Endothelial cell of umbilical vein (primary cell): ENCODE measurements at regions not wholly inside any gene's neighbourhood (a gene's known extent, or its start where the extent isn't known, plus 50 kb on each side); places are given as distances from the start of the nearest gene placed in this dataset.

Experiments
- BruUV-seq: library from RNA; stranded (reverse); fragments of 400-500 nt; replicated peaks from 2 replicates; lab custom pipeline; 2021; lab: Mats Ljungman, UMichigan
- CTCF ChIA-PET: fragments of 300-600, 350-600 bp; sonication (Branson Sonifier 250); formaldehyde crosslinking; loops from one replicate; lab custom pipeline; 2021; ENCODE audit warnings: antibody characterized with exemption, inconsistent platforms; lab: Charles Lee
- POLR2A ChIA-PET: fragments of 300-600, 350-600 bp; sonication (Branson Sonifier 250); formaldehyde crosslinking; loops from one replicate; lab custom pipeline; 2021; ENCODE audit warnings: antibody characterized with exemption, inconsistent platforms; lab: Charles Lee
- DNase-seq: peaks from one replicate; pipeline ENCODE4 v3.0.0-alpha.2; 2011; ENCODE audit warnings: low read depth, low spot score
- FAIRE-seq: peaks from 2 replicates; lab custom pipeline; 2011; peaks lifted over from hg19 to GRCh38; lab: Jason Lieb, UNC
- H2AFZ ChIP-seq: 2 replicates; pipeline ENCODE4 v1.6.0; 2012; ENCODE audit warnings: low read depth, low read length, control low read depth, inconsistent platforms
- H3K27ac ChIP-seq: 2 replicates; pipeline ENCODE4 v1.5.1; 2011; ENCODE audit warnings: low read depth, mild to moderate bottlenecking, control low read depth, low read length, moderate library complexity; ENCODE audit not compliant: insufficient read depth
- H3K27me3 ChIP-seq, 2 experiments: 2 replicates each; pipeline versions ENCODE4 v1.6.0 to v1.6.1; 2011; ENCODE audit warnings: low read length in 2 of 2, mixed read lengths in 1 of 2; ENCODE audit not compliant: control insufficient read depth in 2 of 2, insufficient read depth in 2 of 2
- H3K36me3 ChIP-seq, 2 experiments: 2 replicates in 1 of 2; 3 replicates in 1 of 2; pipeline ENCODE4 v1.5.1; 2011; ENCODE audit warnings: low read length in 2 of 2, mild to moderate bottlenecking in 1 of 2, moderate library complexity in 1 of 2; ENCODE audit not compliant: control insufficient read depth in 2 of 2, insufficient read depth in 2 of 2; ENCODE audit errors: extremely low read depth in 1 of 2
- H3K4me1 ChIP-seq: 3 replicates; pipeline ENCODE4 v1.5.1; 2011; ENCODE audit warnings: mild to moderate bottlenecking, low read length; ENCODE audit not compliant: control insufficient read depth, insufficient read depth; ENCODE audit errors: extremely low read depth
- H3K4me2 ChIP-seq: 2 replicates; pipeline ENCODE4 v1.6.1; 2011; ENCODE audit warnings: low read length, control low read depth, mixed read lengths; ENCODE audit not compliant: insufficient read depth
- H3K4me3 ChIP-seq, 3 experiments: fragments of 200-600 bp in 1 of 3; sonication (generic), shearing (Covaris generic) in 1 of 3; replicated peaks in 1 of 3; 2 replicates each; pipeline ENCODE4 v1.5.1; 2011 to 2016; ENCODE audit warnings: control low read depth in 3 of 3, low read length in 3 of 3, mild to moderate bottlenecking in 2 of 3, inconsistent platforms in 1 of 3, low read depth in 1 of 3, moderate library complexity in 1 of 3; ENCODE audit not compliant: insufficient read depth in 1 of 3
- H3K79me2 ChIP-seq: 2 replicates; pipeline ENCODE4 v1.6.0; 2012; ENCODE audit warnings: low read length, inconsistent platforms; ENCODE audit not compliant: control insufficient read depth, insufficient read depth
- H3K9ac ChIP-seq: replicated peaks from 2 replicates; pipeline ENCODE3; 2011; ENCODE audit warnings: low read length, control low read depth; ENCODE audit not compliant: insufficient read depth; ENCODE audit errors: extremely low read depth
- H3K9me1 ChIP-seq: replicated peaks from 3 replicates; pipeline ENCODE4 v1.6.0; 2011; ENCODE audit warnings: mild to moderate bottlenecking, low read length; ENCODE audit not compliant: control insufficient read depth, insufficient read depth; ENCODE audit errors: extremely low read depth
- H3K9me3 ChIP-seq: replicated peaks from 2 replicates; pipeline ENCODE4 v1.5.1; 2012; ENCODE audit warnings: low read length, inconsistent platforms; ENCODE audit not compliant: control insufficient read depth, insufficient read depth
- H4K20me1 ChIP-seq: replicated peaks from 2 replicates; pipeline ENCODE3; 2011; ENCODE audit warnings: mild to moderate bottlenecking, low read length; ENCODE audit not compliant: control insufficient read depth, insufficient read depth; ENCODE audit errors: extremely low read depth
- CTCF ChIP-seq, 2 donors: IDR thresholded peaks; 1 replicate in 1 of 2; 2 replicates in 1 of 2; pipeline ENCODE4 v1.5.1; 2011; ENCODE audit warnings: low read length in 2 of 2, mild to moderate bottlenecking in 2 of 2, moderate library complexity in 2 of 2, control low read depth in 1 of 2, inconsistent platforms in 1 of 2, low read depth in 1 of 2; ENCODE audit not compliant: insufficient read depth in 1 of 2; ENCODE audit errors: extremely low read depth in 1 of 2
- EZH2 ChIP-seq: IDR thresholded peaks from 2 replicates; pipeline ENCODE4 v1.6.1; 2012; ENCODE audit warnings: borderline replicate concordance, low read depth, mild to moderate bottlenecking, moderate library complexity, low read length, inconsistent platforms; ENCODE audit not compliant: severe bottlenecking
- FOS ChIP-seq: IDR thresholded peaks from 2 replicates; pipeline ENCODE4 v1.6.1; 2011; ENCODE audit warnings: mild to moderate bottlenecking, low read length, moderate library complexity, borderline replicate concordance; ENCODE audit not compliant: insufficient read depth
- GATA2 ChIP-seq: IDR thresholded peaks from 2 replicates; pipeline ENCODE4 v1.7.0; 2011; ENCODE audit warnings: low read depth, mild to moderate bottlenecking, moderate library complexity, mixed read lengths, low read length; ENCODE audit not compliant: insufficient read length, insufficient read depth
- JUN ChIP-seq: IDR thresholded peaks from 2 replicates; pipeline ENCODE4 v1.6.1; 2011; ENCODE audit warnings: borderline replicate concordance, low read depth; ENCODE audit not compliant: insufficient read length, insufficient read depth
- MAX ChIP-seq: IDR thresholded peaks from 2 replicates; pipeline ENCODE4 v1.6.1; 2011; ENCODE audit not compliant: insufficient read depth, insufficient read length
- MYC ChIP-seq: IDR thresholded peaks from one replicate; pipeline ENCODE4 v1.6.1; 2011; ENCODE audit warnings: mild to moderate bottlenecking, low read depth, low read length
- POLR2A ChIP-seq: IDR thresholded peaks from 2 replicates; pipeline ENCODE4 v1.6.1; 2012; ENCODE audit warnings: low read depth, mild to moderate bottlenecking, control low read depth, low read length
- POLR2AphosphoS5 ChIP-seq: IDR thresholded peaks from 2 replicates; pipeline ENCODE4 v1.6.1; 2012; ENCODE audit warnings: low read depth, mild to moderate bottlenecking, control low read depth, low read length, moderate library complexity; ENCODE audit not compliant: insufficient read depth
- dilution Hi-C: fragments of 300-500 bp; cut with MboI; formaldehyde crosslinking; loops from one replicate; pipeline ENCODE4 v1.15.0; 2019; ENCODE audit warnings: low sequenced_read_pairs; ENCODE audit not compliant: extremely low pct_ligation_motif_present
- intact Hi-C: fragments of 100-400 bp; cut with micrococcal nuclease; formaldehyde crosslinking; loops from one replicate; pipeline ENCODE4 v1.10.0; 2022

GRCh38 chr4:131316086-131316485 lies 1833.0 kb upstream of the PCDH10 start:
- ChIA-PET CTCF (no interaction called here), POLR2A (no interaction called here)
- Histone ChIP-seq H3K4me3 (no peak overlapping the region), H3K4me1 (no peaks in the 10 kb centered on the region), H3K27ac (no peak overlapping the region), H3K9me3 (no peaks in the 10 kb centered on the region), H3K79me2 (no peaks in the 10 kb centered on the region), H4K20me1 (no peaks in the 10 kb centered on the region), H3K9me1 (no peaks in the 10 kb centered on the region), H3K4me2 (no peak overlapping the region), H2AFZ (no peak overlapping the region), H3K9ac (no peak overlapping the region), H3K27me3 (no peaks in the 10 kb centered on the region), H3K36me3 (no peaks in the 10 kb centered on the region)
- no peak for TF ChIP-seq EZH2
- no peak for TF ChIP-seq POLR2AphosphoS5
- TF ChIP-seq MYC: no peak
- TF ChIP-seq MAX: no peak
- TF ChIP-seq GATA2: no peak
- TF ChIP-seq JUN: no peak
- no TSS peak for BruUV-seq
- dilution Hi-C loops (no loop called here), intact Hi-C loops (no loop called here)
- no peak for FAIRE-seq
- DNase-seq: no peak

GRCh38 chr4:131337936-131338335 lies 1811.2 kb upstream of the PCDH10 start:
- DNase-seq: no peak
- no peaks in the 10 kb centered on the region for H3K4me1 ChIP-seq
- dilution Hi-C loops (no loop called here), intact Hi-C loops (no loop called here)
- no peak overlapping the region for H3K9ac ChIP-seq
- TF ChIP-seq POLR2A (no peak), POLR2AphosphoS5 (no peak), MYC (no peak), MAX (no peak), GATA2 (no peak), CTCF (IDR thresholded peaks at IDR 0.05; ENCODE audit: extremely low read depth in 1 of 2, insufficient read depth in 1 of 2, low read depth in 1 of 2, low read length in 2 of 2) (no peak), JUN (no peak), FOS (no peak), EZH2 (no peak)
- H2AFZ ChIP-seq: no peak overlapping the region
- no peaks in the 10 kb centered on the region for H3K79me2 ChIP-seq
- no peak overlapping the region for H3K4me2 ChIP-seq
- H3K27ac ChIP-seq: no peak overlapping the region
- H3K9me1 ChIP-seq: no peaks in the 10 kb centered on the region
- CTCF ChIA-PET: no interaction called here
- H3K36me3 ChIP-seq: no peaks in the 10 kb centered on the region
- no peaks in the 10 kb centered on the region for H3K27me3 ChIP-seq
- no TSS peak for BruUV-seq
- H4K20me1 ChIP-seq: no peaks in the 10 kb centered on the region
- no peak overlapping the region for H3K4me3 ChIP-seq
- FAIRE-seq: no peak
- POLR2A ChIA-PET: no interaction called here
- no peaks in the 10 kb centered on the region for H3K9me3 ChIP-seq
